Aorta (tissue), 5 donors: ENCODE measurements at regions not wholly inside any gene's neighbourhood (a gene's known extent, or its start where the extent isn't known, plus 50 kb on each side); places are given as distances from the start of the nearest gene placed in this dataset.

ENCODE experiments used
- ATAC-seq: fragments of 200-7000 bp; cut with Tn5 transposase; one replicate; pipeline ENCODE4 v1.9.1; 2022; ENCODE audit warnings: moderate library complexity; ENCODE audit not compliant: low FRiP score
- DNase-seq, 2 donors: peaks; one replicate each; pipeline ENCODE4 v3.0.0-alpha.2; 2020
- H3K27ac ChIP-seq, 2 donors: one replicate each; pipeline ENCODE4 v1.5.1; 2013; ENCODE audit warnings: low read length in 2 of 2, mild to moderate bottlenecking in 2 of 2, moderate library complexity in 2 of 2, control low read depth in 1 of 2, inconsistent platforms in 1 of 2, low read depth in 1 of 2
- H3K27me3 ChIP-seq, 2 donors: one replicate each; pipeline ENCODE4 v1.6.1; 2013; ENCODE audit warnings: control low read depth in 1 of 2, low read length in 1 of 2, mild to moderate bottlenecking in 1 of 2, moderate library complexity in 1 of 2; ENCODE audit not compliant: insufficient read depth in 2 of 2, control insufficient read depth in 1 of 2
- H3K36me3 ChIP-seq, 2 donors: one replicate each; pipeline ENCODE4 v1.6.1; 2013; ENCODE audit warnings: control low read depth in 1 of 2, low read length in 1 of 2, mild to moderate bottlenecking in 1 of 2; ENCODE audit not compliant: insufficient read depth in 2 of 2, control insufficient read depth in 1 of 2
- H3K4me1 ChIP-seq, 2 donors: one replicate each; pipeline ENCODE4 v1.6.1; 2013; ENCODE audit warnings: low read length in 2 of 2, control low read depth in 1 of 2, mild to moderate bottlenecking in 1 of 2, moderate library complexity in 1 of 2; ENCODE audit not compliant: insufficient read depth in 2 of 2, control insufficient read depth in 1 of 2
- H3K4me3 ChIP-seq, 2 donors: one replicate each; pipeline ENCODE4 v1.5.1; 2013; ENCODE audit warnings: low read length in 2 of 2, control low read depth in 1 of 2, mild to moderate bottlenecking in 1 of 2
- H3K9me3 ChIP-seq: one replicate; pipeline ENCODE4 v1.6.1; 2013; ENCODE audit warnings: mild to moderate bottlenecking, low read length; ENCODE audit not compliant: control insufficient read depth
- whole genome bisulfite sequencing, 2 donors: extraction: QIAGEN DNeasy Blood & Tissue Kit; methylation state at CpG; one replicate each; pipeline ENCODE4 v1.1.7; 2013; 5-methylcytosine and 5-hydroxymethylcytosine counted together
- intact Hi-C, 2 donors: fragments of 100-400 bp; cut with DNase I; formaldehyde crosslinking; loops; one replicate each; pipeline versions ENCODE4 v1.14.2 to v1.15.0; 2022
- donor health status: healthy with polysubstance abuse.
- donor health status: Bipolar disorder and iron deficiency.
- donor health status: DM: no; HTN: no; CAD: no.
- donor health status: DM: no; HTN: no; CAD: no.
- donor health status: DM: yes; HTN: yes; CAD: no.

DNA sequence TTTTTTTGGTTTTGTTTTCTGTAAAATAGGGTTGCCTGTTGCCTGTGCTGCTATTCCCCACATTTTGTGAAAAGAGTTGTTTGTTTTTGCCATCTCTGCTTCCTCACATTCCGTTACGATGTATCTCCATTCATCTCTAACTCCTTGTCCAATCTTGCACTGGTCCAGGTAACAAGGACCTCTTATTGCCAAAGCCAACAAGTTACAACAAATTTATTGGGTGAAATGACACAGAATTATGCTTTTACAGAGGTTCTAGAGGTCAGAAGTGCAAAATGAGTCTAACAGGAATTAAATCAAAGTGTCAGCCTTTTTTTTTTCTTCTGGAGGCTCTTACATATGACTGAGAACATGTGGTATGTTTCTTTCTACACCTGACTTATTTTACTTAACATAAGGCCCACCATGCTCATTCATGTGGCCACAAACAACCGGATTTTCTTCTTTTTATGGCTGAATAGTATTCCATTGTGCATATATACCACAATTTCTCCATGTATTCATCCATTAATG lies 787.9 kb upstream of the B3GALT2 start:
- Histone ChIP-seq H3K27me3 (no peaks in the 10 kb centered on the region), H3K36me3 (no peaks in the 10 kb centered on the region), H3K9me3 (no peaks in the 10 kb centered on the region), H3K4me3 (no peak overlapping the region), H3K27ac (no peak overlapping the region), H3K4me1 (no peaks in the 10 kb centered on the region)
- intact Hi-C loops: no loop called here
- ATAC-seq (no peak), DNase-seq (no peak)
- 68 to 81% methylated on average over 3 of the region's 3 CpGs for WGBS, 2 donors

DNA sequence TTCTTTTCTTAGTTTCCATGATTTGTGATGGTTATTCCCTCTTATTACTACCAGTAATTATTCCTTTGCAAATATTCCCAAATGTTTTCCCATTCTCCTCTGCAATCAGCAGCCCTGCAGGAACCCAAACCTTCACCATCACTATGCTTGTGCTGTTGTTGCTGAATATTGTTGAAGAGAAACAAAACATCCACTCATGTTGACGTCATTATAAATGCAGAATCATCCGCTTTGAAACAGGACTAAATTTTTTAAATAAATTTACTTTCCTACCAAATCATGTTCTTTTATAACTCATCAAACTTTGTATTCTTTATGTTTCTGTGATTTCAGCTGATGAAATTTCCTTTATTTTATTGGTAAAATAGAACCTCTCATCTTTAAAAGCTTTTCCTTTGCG lies 787.0 kb upstream of the B3GALT2 start:
- no peaks in the 10 kb centered on the region for H3K4me1 ChIP-seq
- no peak for ATAC-seq
- intact Hi-C loops: no loop called here
- H3K36me3 ChIP-seq: no peaks in the 10 kb centered on the region
- 94 to 96% methylated on average over 3 of the region's 3 CpGs for WGBS, 2 donors
- DNase-seq: no peak
- no peak overlapping the region for H3K27ac ChIP-seq
- no peaks in the 10 kb centered on the region for H3K9me3 ChIP-seq
- no peak overlapping the region for H3K4me3 ChIP-seq
- H3K27me3 ChIP-seq: no peaks in the 10 kb centered on the region

- ATAC-seq (no peak), DNase-seq (no peak)
- Histone ChIP-seq H3K4me3 (no peak overlapping the region), H3K27me3 (no peaks in the 10 kb centered on the region), H3K27ac (no peak overlapping the region), H3K4me1 (no peaks in the 10 kb centered on the region), H3K9me3 (no peaks in the 10 kb centered on the region), H3K36me3 (no peaks in the 10 kb centered on the region)
- intact Hi-C loops: no loop called here
- WGBS, 2 donors: 86% methylated on average over 3 of the region's 3 CpGs
Measured at GRCh38 chr1:193971595-193971994, 785.2 kb upstream of the B3GALT2 start.

GRCh38 chr1:193960499-193960898 lies 774.1 kb upstream of the B3GALT2 start:
- intact Hi-C loops: no loop called here
- no peak for ATAC-seq
- no peak for DNase-seq
- no peaks in the 10 kb centered on the region for H3K27me3 ChIP-seq
- no peaks in the 10 kb centered on the region for H3K9me3 ChIP-seq
- no peaks in the 10 kb centered on the region for H3K36me3 ChIP-seq
- H3K4me3 ChIP-seq: no peak overlapping the region
- 64% methylated on average over 1 of the region's 1 CpG for WGBS, 2 donors
- H3K4me1 ChIP-seq: no peaks in the 10 kb centered on the region
- no peak overlapping the region for H3K27ac ChIP-seq

DNA sequence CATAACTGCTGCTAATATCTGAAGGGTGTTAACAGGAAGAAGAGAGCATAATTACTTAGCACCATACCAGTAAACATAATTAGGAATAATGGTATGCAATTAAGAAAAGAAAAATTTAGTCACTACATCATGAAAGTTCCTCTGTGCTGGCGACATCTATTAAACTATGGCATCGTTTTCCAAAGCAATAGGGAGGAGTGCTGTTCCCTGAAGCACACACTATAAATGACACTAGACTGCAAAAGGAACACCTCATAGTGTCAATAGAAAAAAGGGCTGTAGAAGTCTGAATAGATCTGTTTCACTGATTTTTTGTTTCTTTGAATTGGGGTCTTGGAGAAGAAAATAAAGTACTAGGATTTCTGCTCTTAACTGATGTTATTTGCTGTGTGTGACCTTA lies 773.6 kb upstream of the B3GALT2 start:
- Histone ChIP-seq H3K36me3 (no peaks in the 10 kb centered on the region), H3K4me1 (no peaks in the 10 kb centered on the region), H3K27ac (no peak overlapping the region), H3K4me3 (no peak overlapping the region), H3K27me3 (no peaks in the 10 kb centered on the region), H3K9me3 (no peaks in the 10 kb centered on the region)
- intact Hi-C loops: no loop called here
- no peak for ATAC-seq
- 89 to 94% methylated on average over 2 of the region's 2 CpGs for WGBS, 2 donors
- DNase-seq: no peak

DNA sequence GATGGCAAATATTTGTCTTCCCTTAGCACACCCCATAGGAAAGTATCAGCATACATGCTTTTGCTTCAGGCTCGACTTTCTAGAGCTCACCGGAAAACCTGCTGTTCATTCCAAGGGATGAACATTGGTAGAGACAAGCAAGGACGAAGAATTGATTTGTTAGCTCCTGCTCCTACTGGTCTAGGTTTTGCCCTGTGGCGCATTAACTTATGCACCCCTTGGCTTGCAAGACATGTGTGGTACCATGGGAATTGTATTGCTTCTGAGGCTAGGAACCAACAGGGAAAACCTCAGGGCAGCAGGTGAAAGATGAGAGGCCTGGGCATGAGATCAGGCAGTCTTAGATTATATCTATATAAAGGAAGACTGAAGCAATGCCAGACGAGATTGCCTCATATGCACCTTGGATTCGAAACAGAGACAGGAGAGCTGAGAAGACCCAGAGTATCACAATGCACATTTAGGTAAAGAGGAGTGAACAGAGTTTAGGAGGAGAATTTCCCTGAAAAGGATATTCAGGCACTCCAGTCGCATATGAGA lies 771.2 kb upstream of the B3GALT2 start:
- Histone ChIP-seq H3K36me3 (no peaks in the 10 kb centered on the region), H3K4me1 (no peaks in the 10 kb centered on the region), H3K9me3 (no peaks in the 10 kb centered on the region), H3K27ac (no peak overlapping the region), H3K4me3 (no peak overlapping the region), H3K27me3 (no peaks in the 10 kb centered on the region)
- no peak for DNase-seq
- ATAC-seq: no peak
- 72 to 81% methylated on average over 7 of the region's 7 CpGs for WGBS, 2 donors
- intact Hi-C loops: no loop called here

- Histone ChIP-seq H3K36me3 (no peaks in the 10 kb centered on the region), H3K4me1 (no peaks in the 10 kb centered on the region), H3K4me3 (no peak overlapping the region), H3K27ac (no peak overlapping the region), H3K9me3 (no peaks in the 10 kb centered on the region), H3K27me3 (no peaks in the 10 kb centered on the region)
- no peak for DNase-seq
- no peak for ATAC-seq
- 69 to 71% methylated on average over 1 of the region's 1 CpG for WGBS, 2 donors
- intact Hi-C loops: no loop called here
Measured at GRCh38 chr1:193952778-193953374, 766.5 kb upstream of the B3GALT2 start.

- Histone ChIP-seq H3K27ac (no peak overlapping the region), H3K36me3 (no peaks in the 10 kb centered on the region), H3K4me1 (no peaks in the 10 kb centered on the region), H3K4me3 (no peak overlapping the region), H3K9me3 (no peaks in the 10 kb centered on the region), H3K27me3 (no peaks in the 10 kb centered on the region)
- intact Hi-C loops: no loop called here
- DNase-seq (no peak), ATAC-seq (no peak)
- 90 to 91% methylated on average over 3 of the region's 3 CpGs for WGBS, 2 donors
Measured at GRCh38 chr1:193951984-193952383, 765.6 kb upstream of the B3GALT2 start.

GRCh38 chr1:193944454-193944853 lies 758.0 kb upstream of the B3GALT2 start:
- no peak overlapping the region for H3K27ac ChIP-seq
- no peaks in the 10 kb centered on the region for H3K36me3 ChIP-seq
- no peak for ATAC-seq
- H3K4me3 ChIP-seq: no peak overlapping the region
- no peaks in the 10 kb centered on the region for H3K4me1 ChIP-seq
- no peak for DNase-seq
- H3K27me3 ChIP-seq: no peaks in the 10 kb centered on the region
- no peaks in the 10 kb centered on the region for H3K9me3 ChIP-seq
- intact Hi-C loops: no loop called here
